ENCODE measurements at regions not wholly inside any gene's neighbourhood (a gene's known extent, or its start where the extent isn't known, plus 50 kb on each side); places are given as distances from the start of the nearest gene placed in this dataset.

DNA sequence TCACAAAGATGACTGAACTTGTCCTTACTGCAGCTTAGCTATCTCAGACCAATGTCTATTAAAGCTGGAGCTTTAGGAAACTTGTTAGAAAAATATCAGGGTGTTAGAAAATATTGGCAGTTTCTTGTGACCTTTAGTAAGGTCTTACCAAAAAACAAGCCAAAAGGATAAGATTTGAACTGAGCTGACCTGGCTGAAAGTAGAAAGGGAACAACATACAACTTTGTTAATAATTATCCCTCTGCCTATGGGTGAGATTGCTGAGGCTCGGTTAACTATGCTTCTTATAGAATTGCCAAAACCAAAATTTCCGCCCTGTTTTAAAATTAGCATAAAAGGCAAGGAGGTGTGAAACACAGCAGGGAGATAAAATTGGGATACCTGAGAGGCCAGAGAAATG, 73.8 kb downstream of the DHRS2 start:
- no peak overlapping the region for H3K4me3 Mint-ChIP-seq
- H3K27me3 ChIP-seq (replicated peaks in 1 of 4; ENCODE audit: control extremely low read depth in 1 of 4, control insufficient read depth in 3 of 4, insufficient read depth in 4 of 4, low read length in 3 of 4), result no peaks in the 10 kb centered on the region
- H3K36me3 ChIP-seq (replicated peaks in 1 of 2; ENCODE audit: control extremely low read depth in 1 of 2, control insufficient read depth in 1 of 2, extremely low read depth in 1 of 2, insufficient read depth in 2 of 2, low read length in 1 of 2), result no peaks in the 10 kb centered on the region
- no peaks in the 10 kb centered on the region for H3K9me3 Mint-ChIP-seq (ENCODE audit: insufficient read depth)
- H3K4me1 ChIP-seq (ENCODE audit: control insufficient read depth in 2 of 2, insufficient read depth in 2 of 2, low read length in 2 of 2), result no peaks in the 10 kb centered on the region
- intact Hi-C loops (cut with micrococcal nuclease), result no loop called here
- ChIA-PET CTCF (no interaction called here), POLR2A (no interaction called here)
- no peaks in the 10 kb centered on the region for H3K79me2 ChIP-seq (ENCODE audit: control insufficient read depth, insufficient read depth, low read length)
- H3K4me1 Mint-ChIP-seq, result no peaks in the 10 kb centered on the region
- no peak overlapping the region for H3K9ac ChIP-seq (ENCODE audit: low read length)
- no peak overlapping the region for H3K27ac ChIP-seq (ENCODE audit: low read length in 2 of 2)
- peaks cover 14% of the 10 kb centered on the region for H3K27me3 Mint-ChIP-seq
- H3K27ac Mint-ChIP-seq, result no peak overlapping the region
- no peak for TF ChIP-seq EZH2 (IDR thresholded peaks at IDR 0.05; ENCODE audit: borderline replicate concordance, insufficient read depth, low read depth, low read length, poor library complexity, severe bottlenecking)
- TF ChIP-seq, protein P1, sequence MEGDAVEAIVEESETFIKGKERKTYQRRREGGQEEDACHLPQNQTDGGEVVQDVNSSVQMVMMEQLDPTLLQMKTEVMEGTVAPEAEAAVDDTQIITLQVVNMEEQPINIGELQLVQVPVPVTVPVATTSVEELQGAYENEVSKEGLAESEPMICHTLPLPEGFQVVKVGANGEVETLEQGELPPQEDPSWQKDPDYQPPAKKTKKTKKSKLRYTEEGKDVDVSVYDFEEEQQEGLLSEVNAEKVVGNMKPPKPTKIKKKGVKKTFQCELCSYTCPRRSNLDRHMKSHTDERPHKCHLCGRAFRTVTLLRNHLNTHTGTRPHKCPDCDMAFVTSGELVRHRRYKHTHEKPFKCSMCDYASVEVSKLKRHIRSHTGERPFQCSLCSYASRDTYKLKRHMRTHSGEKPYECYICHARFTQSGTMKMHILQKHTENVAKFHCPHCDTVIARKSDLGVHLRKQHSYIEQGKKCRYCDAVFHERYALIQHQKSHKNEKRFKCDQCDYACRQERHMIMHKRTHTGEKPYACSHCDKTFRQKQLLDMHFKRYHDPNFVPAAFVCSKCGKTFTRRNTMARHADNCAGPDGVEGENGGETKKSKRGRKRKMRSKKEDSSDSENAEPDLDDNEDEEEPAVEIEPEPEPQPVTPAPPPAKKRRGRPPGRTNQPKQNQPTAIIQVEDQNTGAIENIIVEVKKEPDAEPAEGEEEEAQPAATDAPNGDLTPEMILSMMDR (IDR thresholded peaks at IDR 0.05), result no peak
- no peak for ATAC-seq (ENCODE audit: low read depth)
- H4K20me1 ChIP-seq (ENCODE audit: control insufficient read depth, insufficient read depth, low read length, poor library complexity, severe bottlenecking), result no peaks in the 10 kb centered on the region
- peaks cover 0 to 10% (median under 1%) of the 10 kb centered on the region in 3 donors for H3K9me3 ChIP-seq (ENCODE audit: control extremely low read depth in 1 of 3, control insufficient read depth in 2 of 3, insufficient read depth in 1 of 3, low read length in 2 of 3)
- no peak overlapping the region for H2AFZ ChIP-seq (ENCODE audit: insufficient read depth, low read depth, low read length, poor library complexity, severe bottlenecking)
- no peak for DNase-seq
- no CpG with 5 or more reads among the region's 2 CpGs for WGBS (ENCODE audit: insufficient coverage)
- no peak overlapping the region for H3K4me3 ChIP-seq (ENCODE audit: control extremely low read depth in 1 of 5, extremely low read depth in 1 of 5, insufficient read depth in 1 of 5, low read depth in 2 of 5, low read length in 4 of 5)
- H3K4me2 ChIP-seq (replicated peaks; ENCODE audit: low read depth, low read length, poor library complexity, severe bottlenecking), result no peak overlapping the region

DNA sequence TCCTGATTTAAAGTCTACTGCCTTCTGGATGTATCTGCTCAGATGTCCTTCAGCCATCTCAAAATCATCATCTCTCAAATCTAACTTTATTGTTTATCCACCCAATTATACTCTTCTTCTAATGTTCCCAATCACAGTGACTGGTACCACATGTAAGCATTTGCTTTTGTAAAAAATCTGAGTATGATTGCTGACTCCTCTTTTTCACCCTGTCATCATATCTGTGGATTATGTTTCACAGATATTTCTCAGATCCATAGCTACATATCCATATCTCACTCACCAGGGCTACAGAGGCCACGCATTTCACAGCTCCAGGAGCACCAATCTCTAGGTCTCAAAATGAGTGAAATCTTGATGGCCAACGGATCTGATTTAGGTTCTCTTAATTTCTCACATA, 76.1 kb downstream of the DHRS2 start:
- Mint-ChIP-seq H3K27ac (no peak overlapping the region), H3K4me1 (no peaks in the 10 kb centered on the region), H3K4me3 (no peak overlapping the region), H3K27me3 (peaks cover 18% of the 10 kb centered on the region), H3K9me3 (ENCODE audit: insufficient read depth) (no peaks in the 10 kb centered on the region)
- POLR2A ChIA-PET, result no interaction called here
- Histone ChIP-seq H3K36me3 (replicated peaks in 1 of 2; ENCODE audit: control extremely low read depth in 1 of 2, control insufficient read depth in 1 of 2, extremely low read depth in 1 of 2, insufficient read depth in 2 of 2, low read length in 1 of 2) (no peaks in the 10 kb centered on the region), H3K4me3 (ENCODE audit: control extremely low read depth in 1 of 5, extremely low read depth in 1 of 5, insufficient read depth in 1 of 5, low read depth in 2 of 5, low read length in 4 of 5) (no peak overlapping the region), H3K27me3 (replicated peaks in 1 of 4; ENCODE audit: control extremely low read depth in 1 of 4, control insufficient read depth in 3 of 4, insufficient read depth in 4 of 4, low read length in 3 of 4) (no peaks in the 10 kb centered on the region), H3K4me1 (ENCODE audit: control insufficient read depth in 2 of 2, insufficient read depth in 2 of 2, low read length in 2 of 2) (no peaks in the 10 kb centered on the region), H3K79me2 (ENCODE audit: control insufficient read depth, insufficient read depth, low read length) (no peaks in the 10 kb centered on the region), H3K9ac (ENCODE audit: low read length) (no peak overlapping the region), H3K9me3 (ENCODE audit: control extremely low read depth in 1 of 3, control insufficient read depth in 2 of 3, insufficient read depth in 1 of 3, low read length in 2 of 3) (no peaks in the 10 kb centered on the region), H3K4me2 (replicated peaks; ENCODE audit: low read depth, low read length, poor library complexity, severe bottlenecking) (no peak overlapping the region), H2AFZ (ENCODE audit: insufficient read depth, low read depth, low read length, poor library complexity, severe bottlenecking) (no peak overlapping the region), H4K20me1 (ENCODE audit: control insufficient read depth, insufficient read depth, low read length, poor library complexity, severe bottlenecking) (no peaks in the 10 kb centered on the region), H3K27ac (ENCODE audit: low read length in 2 of 2) (no peak overlapping the region)
- CTCF ChIA-PET, result no interaction called here
- DNase-seq (no peak), ATAC-seq (ENCODE audit: low read depth) (no peak)
- TF ChIP-seq EZH2 (IDR thresholded peaks at IDR 0.05; ENCODE audit: borderline replicate concordance, insufficient read depth, low read depth, low read length, poor library complexity, severe bottlenecking), result no peak
- TF ChIP-seq, protein P1 (IDR thresholded peaks at IDR 0.05), result no peak
- WGBS (ENCODE audit: insufficient coverage), result 81% methylated on average over 2 of the region's 2 CpGs
- intact Hi-C loops (cut with micrococcal nuclease), result no loop called here

All from B cell (primary cell).